Loucy (cell line): ENCODE measurements at regions not wholly inside any gene's neighbourhood (a gene's known extent, or its start where the extent isn't known, plus 50 kb on each side); places are given as distances from the start of the nearest gene placed in this dataset.

Source experiments
- CTCF ChIP-seq: fragments of 200-600 bp; sonication (generic); conservative IDR thresholded peaks from 2 replicates; pipeline ENCODE4 v1.5.1; 2014; ENCODE audit warnings: mild to moderate bottlenecking, antibody characterized with exemption, low read length
- EZH2phosphoT487 ChIP-seq: fragments of 200-600 bp; IDR thresholded peaks from 2 replicates; pipeline ENCODE4 v1.6.1; 2018; ENCODE audit warnings: antibody characterized with exemption, mild to moderate bottlenecking, moderate library complexity, borderline replicate concordance

DNA sequence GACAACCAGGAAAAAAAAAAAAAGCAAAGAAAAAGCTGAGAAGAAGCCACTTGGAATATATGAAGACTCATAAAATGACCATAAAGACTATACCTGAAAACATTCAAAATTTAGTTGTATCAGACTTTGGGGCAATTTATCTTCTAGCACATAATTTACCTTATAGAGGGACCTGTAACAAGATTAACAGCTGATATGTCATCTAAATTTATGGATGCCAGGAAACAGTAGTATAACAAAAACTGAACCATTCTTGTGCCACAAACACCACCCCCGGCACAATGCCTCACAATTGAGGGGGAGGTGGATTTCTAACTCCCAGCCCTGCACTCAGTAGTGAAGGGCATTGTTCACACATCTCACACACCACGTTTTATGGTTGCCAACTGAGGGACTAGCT lies 1352.0 kb downstream of the BRINP3 start:
- TF ChIP-seq CTCF, result no peak
- no peak for TF ChIP-seq EZH2phosphoT487
